ENCODE measurements at regions not wholly inside any gene's neighbourhood (a gene's known extent, or its start where the extent isn't known, plus 50 kb on each side); places are given as distances from the start of the nearest gene placed in this dataset.

GRCh38 chr11:116176484-116177005, 596.2 kb downstream of the BUD13 start:
- DNase-seq (ENCODE audit: low read depth): no peak
- TF ChIP-seq, protein P1, sequence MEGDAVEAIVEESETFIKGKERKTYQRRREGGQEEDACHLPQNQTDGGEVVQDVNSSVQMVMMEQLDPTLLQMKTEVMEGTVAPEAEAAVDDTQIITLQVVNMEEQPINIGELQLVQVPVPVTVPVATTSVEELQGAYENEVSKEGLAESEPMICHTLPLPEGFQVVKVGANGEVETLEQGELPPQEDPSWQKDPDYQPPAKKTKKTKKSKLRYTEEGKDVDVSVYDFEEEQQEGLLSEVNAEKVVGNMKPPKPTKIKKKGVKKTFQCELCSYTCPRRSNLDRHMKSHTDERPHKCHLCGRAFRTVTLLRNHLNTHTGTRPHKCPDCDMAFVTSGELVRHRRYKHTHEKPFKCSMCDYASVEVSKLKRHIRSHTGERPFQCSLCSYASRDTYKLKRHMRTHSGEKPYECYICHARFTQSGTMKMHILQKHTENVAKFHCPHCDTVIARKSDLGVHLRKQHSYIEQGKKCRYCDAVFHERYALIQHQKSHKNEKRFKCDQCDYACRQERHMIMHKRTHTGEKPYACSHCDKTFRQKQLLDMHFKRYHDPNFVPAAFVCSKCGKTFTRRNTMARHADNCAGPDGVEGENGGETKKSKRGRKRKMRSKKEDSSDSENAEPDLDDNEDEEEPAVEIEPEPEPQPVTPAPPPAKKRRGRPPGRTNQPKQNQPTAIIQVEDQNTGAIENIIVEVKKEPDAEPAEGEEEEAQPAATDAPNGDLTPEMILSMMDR (conservative IDR thresholded peaks at IDR 0.05; ENCODE audit: control insufficient read depth, insufficient read depth, low read depth, low read length): no peak
- no peak overlapping the region for H3K4me3 ChIP-seq (ENCODE audit: control insufficient read depth, low read depth, low read length)

GRCh38 chr11:116175707-116176106, 597.1 kb downstream of the BUD13 start:
- no peak overlapping the region for H3K4me3 ChIP-seq (ENCODE audit: control insufficient read depth, low read depth, low read length)
- TF ChIP-seq, protein P1 (conservative IDR thresholded peaks at IDR 0.05; ENCODE audit: control insufficient read depth, insufficient read depth, low read depth, low read length): no peak
- DNase-seq (ENCODE audit: low read depth): no peak

- H3K4me3 ChIP-seq (ENCODE audit: control insufficient read depth, low read depth, low read length): no peak overlapping the region
- TF ChIP-seq, protein P1 (conservative IDR thresholded peaks at IDR 0.05; ENCODE audit: control insufficient read depth, insufficient read depth, low read depth, low read length): no peak
- DNase-seq (ENCODE audit: low read depth): no peak
Measured at GRCh38 chr11:116173941-116174911, 598.6 kb downstream of the BUD13 start.

DNA sequence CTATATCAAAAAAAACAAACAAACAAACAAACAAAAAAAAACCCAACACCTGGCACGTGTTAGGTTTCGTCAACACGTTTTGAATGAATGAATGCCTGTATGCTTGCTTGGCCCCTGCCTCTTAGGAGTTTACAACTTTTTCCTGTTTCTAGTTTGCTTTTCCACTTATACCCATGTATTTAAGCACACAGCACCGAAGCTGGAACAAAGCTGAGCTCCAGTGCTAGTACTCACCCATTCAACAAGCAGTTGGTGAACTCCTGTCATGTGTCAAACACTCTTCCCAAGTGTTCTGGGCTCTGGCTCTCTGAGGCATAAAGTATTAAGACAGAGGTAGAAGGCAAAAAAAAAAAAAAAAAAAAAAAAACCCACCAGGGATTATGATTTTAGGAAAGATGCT, 599.3 kb downstream of the BUD13 start:
- no peak for DNase-seq (ENCODE audit: low read depth)
- no peak overlapping the region for H3K4me3 ChIP-seq (ENCODE audit: control insufficient read depth, low read depth, low read length)
- TF ChIP-seq, protein P1 (conservative IDR thresholded peaks at IDR 0.05; ENCODE audit: control insufficient read depth, insufficient read depth, low read depth, low read length): no peak

GRCh38 chr11:116172851-116173250, 599.9 kb downstream of the BUD13 start:
- TF ChIP-seq, protein P1 (conservative IDR thresholded peaks at IDR 0.05; ENCODE audit: control insufficient read depth, insufficient read depth, low read depth, low read length): no peak
- H3K4me3 ChIP-seq (ENCODE audit: control insufficient read depth, low read depth, low read length): no peak overlapping the region

DNA sequence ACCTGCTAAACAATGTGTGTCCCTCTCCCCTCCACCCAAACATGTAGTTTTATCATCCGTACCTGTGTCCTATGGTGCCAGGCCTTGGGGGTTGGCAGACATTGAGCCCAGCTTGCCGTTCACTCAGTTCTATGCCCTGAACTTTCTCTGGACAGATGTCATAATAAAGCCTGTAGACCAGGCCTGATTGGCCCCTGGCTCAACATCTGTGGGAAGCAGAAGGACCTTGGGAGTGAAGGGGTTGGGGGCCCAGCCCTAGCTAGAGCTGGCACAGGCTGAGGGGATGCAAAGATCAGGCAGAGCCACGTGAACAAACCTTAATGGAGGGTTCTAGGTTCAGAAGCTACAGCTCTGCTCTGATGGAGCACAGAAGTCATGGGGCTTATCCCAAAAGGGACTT, 600.6 kb downstream of the BUD13 start:
- no peak for DNase-seq (ENCODE audit: low read depth)
- TF ChIP-seq, protein P1 (conservative IDR thresholded peaks at IDR 0.05; ENCODE audit: control insufficient read depth, insufficient read depth, low read depth, low read length): no peak
- no peak overlapping the region for H3K4me3 ChIP-seq (ENCODE audit: control insufficient read depth, low read depth, low read length)

More at GRCh38 chr11:116172851-116173250, 599.9 kb downstream of the BUD13 start:
- no peak for DNase-seq (ENCODE audit: low read depth)

All from fibroblast of mammary gland (primary cell).